ENCODE measurements at regions not wholly inside any gene's neighbourhood (a gene's known extent, or its start where the extent isn't known, plus 50 kb on each side); places are given as distances from the start of the nearest gene placed in this dataset.

- no peak for TF ChIP-seq EZH2 (IDR thresholded peaks at IDR 0.05; ENCODE audit: low read length)
- no peak for TF ChIP-seq CTCF (optimal IDR thresholded peaks at IDR 0.05 in 1 of 3, IDR thresholded peaks at IDR 0.05 in 1 of 3, conservative IDR thresholded peaks at IDR 0.05 in 1 of 3; ENCODE audit: extremely low read depth in 1 of 3, insufficient read depth in 2 of 3, low read length in 3 of 3)
- H3K9me1 ChIP-seq (ENCODE audit: control insufficient read depth, extremely low read depth, insufficient read depth, low read length) = no peaks in the 10 kb centered on the region
- FAIRE-seq = no peak
- H3K9me3 ChIP-seq (ENCODE audit: control insufficient read depth, low read depth, low read length) = no peaks in the 10 kb centered on the region
- H3K9ac ChIP-seq (ENCODE audit: control insufficient read depth, extremely low read depth, insufficient read depth, low read length) = no peak overlapping the region
- no peak overlapping the region for H3K4me2 ChIP-seq (ENCODE audit: control insufficient read depth, extremely low read depth, insufficient read depth, low read depth, low read length)
- no peak overlapping the region for H3K27ac ChIP-seq (ENCODE audit: control insufficient read depth, insufficient read depth, low read length)
- no peak overlapping the region for H3K4me3 ChIP-seq (ENCODE audit: control insufficient read depth in 2 of 3, extremely low read depth in 1 of 3, insufficient read depth in 2 of 3, low read depth in 1 of 3, low read length in 3 of 3)
- no peaks in the 10 kb centered on the region for H3K79me2 ChIP-seq (ENCODE audit: control insufficient read depth, insufficient read depth, low read length)
- no peaks in the 10 kb centered on the region for H3K4me1 ChIP-seq (ENCODE audit: control insufficient read depth, extremely low read depth, insufficient read depth, low read length)
- H2AFZ ChIP-seq (ENCODE audit: control insufficient read depth, low read length) = no peak overlapping the region
- H3K36me3 ChIP-seq (ENCODE audit: control insufficient read depth in 2 of 2, extremely low read depth in 1 of 2, insufficient read depth in 2 of 2, low read length in 2 of 2) = no peaks in the 10 kb centered on the region
- DNase-seq (ENCODE audit: low read depth, low spot score) = no peak
- dilution Hi-C loops (cut with MboI; ENCODE audit: extremely low pct_ligation_motif_present, low sequenced_read_pairs) = no loop called here
- H4K20me1 ChIP-seq (ENCODE audit: control insufficient read depth, extremely low read depth, insufficient read depth, low read length) = no peaks in the 10 kb centered on the region
- H3K27me3 ChIP-seq (ENCODE audit: control insufficient read depth, extremely low read depth, insufficient read depth, low read length) = peaks cover 4% of the 10 kb centered on the region
Measured at GRCh38 chr10:28798964-28799363, 121.6 kb downstream of the BAMBI start.

GRCh38 chr10:28800144-28800543 lies 122.8 kb downstream of the BAMBI start:
- H3K79me2 ChIP-seq (ENCODE audit: control insufficient read depth, insufficient read depth, low read length) = no peaks in the 10 kb centered on the region
- H3K36me3 ChIP-seq (ENCODE audit: control insufficient read depth in 2 of 2, extremely low read depth in 1 of 2, insufficient read depth in 2 of 2, low read length in 2 of 2) = no peaks in the 10 kb centered on the region
- no peaks in the 10 kb centered on the region for H3K9me1 ChIP-seq (ENCODE audit: control insufficient read depth, extremely low read depth, insufficient read depth, low read length)
- no peaks in the 10 kb centered on the region for H4K20me1 ChIP-seq (ENCODE audit: control insufficient read depth, extremely low read depth, insufficient read depth, low read length)
- no peak overlapping the region for H3K4me3 ChIP-seq (ENCODE audit: control insufficient read depth in 2 of 3, extremely low read depth in 1 of 3, insufficient read depth in 2 of 3, low read depth in 1 of 3, low read length in 3 of 3)
- H2AFZ ChIP-seq (ENCODE audit: control insufficient read depth, low read length) = no peak overlapping the region
- H3K4me2 ChIP-seq (ENCODE audit: control insufficient read depth, extremely low read depth, insufficient read depth, low read depth, low read length) = no peak overlapping the region
- H3K27me3 ChIP-seq (ENCODE audit: control insufficient read depth, extremely low read depth, insufficient read depth, low read length) = peaks cover 4% of the 10 kb centered on the region
- no peak for FAIRE-seq
- H3K9ac ChIP-seq (ENCODE audit: control insufficient read depth, extremely low read depth, insufficient read depth, low read length) = no peak overlapping the region
- dilution Hi-C loops (cut with MboI; ENCODE audit: extremely low pct_ligation_motif_present, low sequenced_read_pairs) = no loop called here
- no peaks in the 10 kb centered on the region for H3K9me3 ChIP-seq (ENCODE audit: control insufficient read depth, low read depth, low read length)
- H3K4me1 ChIP-seq (ENCODE audit: control insufficient read depth, extremely low read depth, insufficient read depth, low read length) = no peaks in the 10 kb centered on the region
- TF ChIP-seq CTCF (optimal IDR thresholded peaks at IDR 0.05 in 1 of 3, IDR thresholded peaks at IDR 0.05 in 1 of 3, conservative IDR thresholded peaks at IDR 0.05 in 1 of 3; ENCODE audit: extremely low read depth in 1 of 3, insufficient read depth in 2 of 3, low read length in 3 of 3) (no peak), EZH2 (IDR thresholded peaks at IDR 0.05; ENCODE audit: low read length) (no peak)
- DNase-seq (ENCODE audit: low read depth, low spot score) = no peak
- H3K27ac ChIP-seq (ENCODE audit: control insufficient read depth, insufficient read depth, low read length) = no peak overlapping the region
